ENCODE measurements at regions not wholly inside any gene's neighbourhood (a gene's known extent, or its start where the extent isn't known, plus 50 kb on each side); places are given as distances from the start of the nearest gene placed in this dataset.

DNA sequence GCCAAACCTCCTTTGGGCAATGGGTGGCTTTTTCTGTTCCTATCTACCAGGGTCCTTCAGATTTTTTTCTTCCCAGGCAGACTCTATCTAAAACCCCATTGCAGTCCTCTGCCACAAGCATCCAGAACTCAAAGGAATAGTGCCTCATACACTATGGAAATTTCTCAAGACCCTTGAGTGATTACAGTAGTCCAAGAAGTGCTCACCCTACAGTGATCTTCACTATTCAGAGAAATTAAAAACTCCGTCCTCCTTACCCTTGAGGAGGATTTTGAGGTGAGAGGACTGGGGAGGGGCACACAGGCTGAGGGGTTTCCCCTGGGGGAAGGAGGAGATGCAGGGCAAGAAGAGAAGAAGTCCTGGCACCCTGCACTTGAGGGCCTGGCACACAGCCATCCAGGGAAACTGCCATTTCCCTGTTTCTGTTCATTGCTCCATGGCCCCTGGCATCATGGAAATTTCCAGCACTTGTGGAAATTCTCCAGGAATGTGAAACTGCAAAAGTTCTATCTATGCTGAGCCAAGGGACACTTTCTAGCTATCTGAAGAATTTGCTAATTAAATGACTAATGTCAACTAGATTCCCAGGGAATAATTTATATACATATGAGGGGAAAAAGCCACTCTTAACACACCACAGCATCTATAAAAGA is 102.5 kb upstream of the ATP1B1 start:
- TF ChIP-seq POLR2AphosphoS5 (IDR thresholded peaks at IDR 0.05; ENCODE audit: low read depth) = no peak
- TF ChIP-seq, protein P1, sequence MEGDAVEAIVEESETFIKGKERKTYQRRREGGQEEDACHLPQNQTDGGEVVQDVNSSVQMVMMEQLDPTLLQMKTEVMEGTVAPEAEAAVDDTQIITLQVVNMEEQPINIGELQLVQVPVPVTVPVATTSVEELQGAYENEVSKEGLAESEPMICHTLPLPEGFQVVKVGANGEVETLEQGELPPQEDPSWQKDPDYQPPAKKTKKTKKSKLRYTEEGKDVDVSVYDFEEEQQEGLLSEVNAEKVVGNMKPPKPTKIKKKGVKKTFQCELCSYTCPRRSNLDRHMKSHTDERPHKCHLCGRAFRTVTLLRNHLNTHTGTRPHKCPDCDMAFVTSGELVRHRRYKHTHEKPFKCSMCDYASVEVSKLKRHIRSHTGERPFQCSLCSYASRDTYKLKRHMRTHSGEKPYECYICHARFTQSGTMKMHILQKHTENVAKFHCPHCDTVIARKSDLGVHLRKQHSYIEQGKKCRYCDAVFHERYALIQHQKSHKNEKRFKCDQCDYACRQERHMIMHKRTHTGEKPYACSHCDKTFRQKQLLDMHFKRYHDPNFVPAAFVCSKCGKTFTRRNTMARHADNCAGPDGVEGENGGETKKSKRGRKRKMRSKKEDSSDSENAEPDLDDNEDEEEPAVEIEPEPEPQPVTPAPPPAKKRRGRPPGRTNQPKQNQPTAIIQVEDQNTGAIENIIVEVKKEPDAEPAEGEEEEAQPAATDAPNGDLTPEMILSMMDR (IDR thresholded peaks at IDR 0.05; ENCODE audit: insufficient read depth, low read length) = no peak
- no peak for TF ChIP-seq SPI1 (IDR thresholded peaks at IDR 0.05; ENCODE audit: borderline replicate concordance, low read depth)
- no peak for TF ChIP-seq REST (IDR thresholded peaks at IDR 0.05; ENCODE audit: insufficient replicate concordance, low read depth)
- TF ChIP-seq GABPA (IDR thresholded peaks at IDR 0.05; ENCODE audit: low read depth) = no peak
